Panc1 (cell line): ENCODE measurements at regions not wholly inside any gene's neighbourhood (a gene's known extent, or its start where the extent isn't known, plus 50 kb on each side); places are given as distances from the start of the nearest gene placed in this dataset.

Experiments used
- ATAC-seq: fragments of 200-7000 bp; cut with Tn5 transposase; 2 replicates; pipeline ENCODE4 v1.9.1; 2020; ENCODE audit warnings: mild to moderate bottlenecking, moderate library complexity
- BruUV-seq: library from RNA; stranded (reverse); fragments of 400-500 nt; replicated peaks from 2 replicates; lab custom pipeline; 2021; lab: Mats Ljungman, UMichigan
- CTCF ChIA-PET: fragments of 300-600 bp; sonication (Branson Sonifier 250); formaldehyde crosslinking; loops from one replicate; lab custom pipeline; 2022; ENCODE audit warnings: antibody characterized with exemption; lab: Charles Lee
- POLR2A ChIA-PET: fragments of 300-600 bp; sonication (Branson Sonifier 250); formaldehyde crosslinking; loops from one replicate; lab custom pipeline; 2022; ENCODE audit warnings: antibody characterized with exemption; lab: Charles Lee
- DNase-seq: peaks from one replicate; pipeline ENCODE4 v3.0.0-alpha.2; 2010; ENCODE audit warnings: low read depth, low spot score
- H3K27ac ChIP-seq: 2 replicates; pipeline ENCODE4 v1.5.1; 2011; ENCODE audit warnings: mild to moderate bottlenecking, low read length, inconsistent platforms
- H3K27me3 ChIP-seq: fragments of 200-500 bp; sonication (Bioruptor generic); 2 replicates; pipeline ENCODE4 v1.6.0; 2014; ENCODE audit warnings: low read length, inconsistent platforms; ENCODE audit not compliant: control insufficient read depth, insufficient read depth
- H3K36me3 ChIP-seq: fragments of 200-500 bp; sonication (Bioruptor generic); 2 replicates; pipeline ENCODE4 v1.5.1; 2014; ENCODE audit warnings: inconsistent platforms, mild to moderate bottlenecking, low read length, moderate library complexity; ENCODE audit not compliant: control insufficient read depth, insufficient read depth
- H3K4me1 ChIP-seq: 2 replicates; pipeline ENCODE4 v1.5.1; 2011; ENCODE audit warnings: inconsistent platforms, mild to moderate bottlenecking, low read length, moderate library complexity; ENCODE audit not compliant: control insufficient read depth, insufficient read depth
- H3K4me3 ChIP-seq, 2 experiments: 2 replicates each; pipeline ENCODE4 v1.5.1; 2011 to 2012; ENCODE audit warnings: low read depth in 2 of 2, low read length in 2 of 2, mild to moderate bottlenecking in 2 of 2, inconsistent platforms in 1 of 2, moderate library complexity in 1 of 2
- H3K9me3 ChIP-seq: fragments of 200-500 bp; sonication (Bioruptor generic); 2 replicates; pipeline ENCODE4 v1.5.1; 2014; ENCODE audit warnings: low read depth, mild to moderate bottlenecking, inconsistent platforms, low read length, moderate library complexity; ENCODE audit not compliant: control insufficient read depth, insufficient read depth
- POLR2AphosphoS5 ChIP-seq: IDR thresholded peaks from 2 replicates; pipeline ENCODE4 v1.6.1; 2012; ENCODE audit warnings: mild to moderate bottlenecking, low read depth, low read length, moderate library complexity
- SIN3A ChIP-seq: IDR thresholded peaks from 2 replicates; pipeline ENCODE4 v1.6.1; 2012; ENCODE audit warnings: low read depth, mild to moderate bottlenecking, low read length, moderate library complexity, borderline replicate concordance; ENCODE audit not compliant: insufficient read depth
- TCF7L2 ChIP-seq: IDR thresholded peaks from 2 replicates; pipeline ENCODE4 v1.6.1; 2011; ENCODE audit warnings: mild to moderate bottlenecking, low read depth, low read length, inconsistent platforms
- in situ Hi-C: cut with HindIII; loops from 2 replicates; pipeline ENCODE4 v1.10.0; 2016; ENCODE audit warnings: low sequenced_read_pairs, low pct_unique_long_range_greater_than_20kb
- intact Hi-C: fragments of 100-400 bp; cut with micrococcal nuclease; formaldehyde crosslinking; loops from one replicate; pipeline ENCODE4 v1.10.0; 2022; ENCODE audit not compliant: unreplicated experiment
- TF ChIP-seq, protein P1 (sequence below): fragments of 450-650 bp; IDR thresholded peaks from 2 replicates; pipeline ENCODE4 v1.5.1; 2017; ENCODE audit warnings: mild to moderate bottlenecking
- TF ChIP-seq, protein P2 (sequence below), 2 experiments: IDR thresholded peaks; 2 replicates each; pipeline ENCODE4 v1.6.1; 2011 to 2012; ENCODE audit warnings: low read depth in 2 of 2, control low read depth in 1 of 2, low read length in 1 of 2, mild to moderate bottlenecking in 1 of 2, moderate library complexity in 1 of 2; ENCODE audit not compliant: insufficient read depth in 1 of 2

DNA sequence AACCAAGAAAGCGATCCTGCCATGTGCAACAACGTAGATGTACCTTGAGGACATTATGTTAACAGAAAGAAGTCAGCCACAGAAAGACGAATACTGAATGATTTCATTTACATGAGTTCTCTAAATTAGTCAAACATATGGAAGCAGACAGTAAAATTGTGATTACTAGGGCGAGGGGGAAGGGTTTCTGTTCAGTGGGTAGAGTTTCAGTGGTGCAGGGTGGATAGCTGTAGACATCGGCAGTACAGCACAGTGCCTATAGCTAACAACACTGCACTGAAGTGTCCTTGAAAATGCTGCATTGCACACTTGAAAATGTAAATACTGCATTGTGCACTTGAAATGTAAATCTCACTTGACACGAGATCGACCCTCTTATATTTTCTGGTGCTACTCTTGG, 275.3 kb downstream of the GALR1 start:
- Histone ChIP-seq H3K9me3 (no peaks in the 10 kb centered on the region), H3K4me1 (no peaks in the 10 kb centered on the region), H3K36me3 (no peaks in the 10 kb centered on the region), H3K27ac (no peak overlapping the region), H3K27me3 (no peaks in the 10 kb centered on the region), H3K4me3 (no peak overlapping the region)
- ChIA-PET CTCF (no interaction called here), POLR2A (no interaction called here)
- no peak for DNase-seq
- TF ChIP-seq, protein P1, sequence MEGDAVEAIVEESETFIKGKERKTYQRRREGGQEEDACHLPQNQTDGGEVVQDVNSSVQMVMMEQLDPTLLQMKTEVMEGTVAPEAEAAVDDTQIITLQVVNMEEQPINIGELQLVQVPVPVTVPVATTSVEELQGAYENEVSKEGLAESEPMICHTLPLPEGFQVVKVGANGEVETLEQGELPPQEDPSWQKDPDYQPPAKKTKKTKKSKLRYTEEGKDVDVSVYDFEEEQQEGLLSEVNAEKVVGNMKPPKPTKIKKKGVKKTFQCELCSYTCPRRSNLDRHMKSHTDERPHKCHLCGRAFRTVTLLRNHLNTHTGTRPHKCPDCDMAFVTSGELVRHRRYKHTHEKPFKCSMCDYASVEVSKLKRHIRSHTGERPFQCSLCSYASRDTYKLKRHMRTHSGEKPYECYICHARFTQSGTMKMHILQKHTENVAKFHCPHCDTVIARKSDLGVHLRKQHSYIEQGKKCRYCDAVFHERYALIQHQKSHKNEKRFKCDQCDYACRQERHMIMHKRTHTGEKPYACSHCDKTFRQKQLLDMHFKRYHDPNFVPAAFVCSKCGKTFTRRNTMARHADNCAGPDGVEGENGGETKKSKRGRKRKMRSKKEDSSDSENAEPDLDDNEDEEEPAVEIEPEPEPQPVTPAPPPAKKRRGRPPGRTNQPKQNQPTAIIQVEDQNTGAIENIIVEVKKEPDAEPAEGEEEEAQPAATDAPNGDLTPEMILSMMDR: no peak
- TF ChIP-seq, protein P2, sequence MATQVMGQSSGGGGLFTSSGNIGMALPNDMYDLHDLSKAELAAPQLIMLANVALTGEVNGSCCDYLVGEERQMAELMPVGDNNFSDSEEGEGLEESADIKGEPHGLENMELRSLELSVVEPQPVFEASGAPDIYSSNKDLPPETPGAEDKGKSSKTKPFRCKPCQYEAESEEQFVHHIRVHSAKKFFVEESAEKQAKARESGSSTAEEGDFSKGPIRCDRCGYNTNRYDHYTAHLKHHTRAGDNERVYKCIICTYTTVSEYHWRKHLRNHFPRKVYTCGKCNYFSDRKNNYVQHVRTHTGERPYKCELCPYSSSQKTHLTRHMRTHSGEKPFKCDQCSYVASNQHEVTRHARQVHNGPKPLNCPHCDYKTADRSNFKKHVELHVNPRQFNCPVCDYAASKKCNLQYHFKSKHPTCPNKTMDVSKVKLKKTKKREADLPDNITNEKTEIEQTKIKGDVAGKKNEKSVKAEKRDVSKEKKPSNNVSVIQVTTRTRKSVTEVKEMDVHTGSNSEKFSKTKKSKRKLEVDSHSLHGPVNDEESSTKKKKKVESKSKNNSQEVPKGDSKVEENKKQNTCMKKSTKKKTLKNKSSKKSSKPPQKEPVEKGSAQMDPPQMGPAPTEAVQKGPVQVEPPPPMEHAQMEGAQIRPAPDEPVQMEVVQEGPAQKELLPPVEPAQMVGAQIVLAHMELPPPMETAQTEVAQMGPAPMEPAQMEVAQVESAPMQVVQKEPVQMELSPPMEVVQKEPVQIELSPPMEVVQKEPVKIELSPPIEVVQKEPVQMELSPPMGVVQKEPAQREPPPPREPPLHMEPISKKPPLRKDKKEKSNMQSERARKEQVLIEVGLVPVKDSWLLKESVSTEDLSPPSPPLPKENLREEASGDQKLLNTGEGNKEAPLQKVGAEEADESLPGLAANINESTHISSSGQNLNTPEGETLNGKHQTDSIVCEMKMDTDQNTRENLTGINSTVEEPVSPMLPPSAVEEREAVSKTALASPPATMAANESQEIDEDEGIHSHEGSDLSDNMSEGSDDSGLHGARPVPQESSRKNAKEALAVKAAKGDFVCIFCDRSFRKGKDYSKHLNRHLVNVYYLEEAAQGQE (IDR thresholded peaks at IDR 0.05; ENCODE audit: insufficient read depth in 1 of 2, low read depth in 2 of 2, low read length in 1 of 2): no peak
- TF ChIP-seq POLR2AphosphoS5 (no peak), SIN3A (no peak), TCF7L2 (no peak)
- no peak for ATAC-seq
- intact Hi-C loops (no loop called here), in situ Hi-C loops (no loop called here)
- no TSS peak for BruUV-seq

DNA sequence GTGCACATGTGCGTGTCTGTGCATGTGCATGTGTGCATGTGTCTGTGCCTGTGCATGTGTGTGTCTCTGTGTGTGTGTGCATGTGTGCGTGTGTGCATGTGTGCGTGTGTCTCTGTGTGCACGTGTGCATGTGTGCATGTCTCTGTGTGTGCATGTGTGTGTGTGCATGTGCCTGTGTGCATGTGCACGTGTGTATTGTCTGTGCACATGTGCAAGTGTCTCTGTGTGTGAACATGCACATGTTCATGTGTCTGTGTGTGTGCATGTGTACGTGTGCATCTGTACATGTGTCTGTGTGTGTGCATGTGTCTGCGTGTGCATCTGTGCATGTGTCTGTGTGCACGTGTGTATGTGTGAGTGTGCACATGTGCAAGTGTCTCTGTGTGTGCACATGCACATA, 277.3 kb downstream of the GALR1 start:
- ChIA-PET CTCF (no interaction called here), POLR2A (no interaction called here)
- in situ Hi-C loops: no loop called here
- TF ChIP-seq TCF7L2: no peak
- TF ChIP-seq, protein P2 (IDR thresholded peaks at IDR 0.05; ENCODE audit: insufficient read depth in 1 of 2, low read depth in 2 of 2, low read length in 1 of 2): peak in 1 of 2 experiments; percentile 7; a peak in 1 of 4 replicates
- no peak overlapping the region for H3K4me3 ChIP-seq
- ATAC-seq (no peak), DNase-seq (no peak)
- no peaks in the 10 kb centered on the region for H3K9me3 ChIP-seq
- no peaks in the 10 kb centered on the region for H3K27me3 ChIP-seq
- H3K4me1 ChIP-seq: no peaks in the 10 kb centered on the region
- intact Hi-C loops: no loop called here
- H3K27ac ChIP-seq: no peak overlapping the region
- H3K36me3 ChIP-seq: no peaks in the 10 kb centered on the region
- BruUV-seq: no TSS peak
